ENCODE measurements at regions not wholly inside any gene's neighbourhood (a gene's known extent, or its start where the extent isn't known, plus 50 kb on each side); places are given as distances from the start of the nearest gene placed in this dataset.

DNA sequence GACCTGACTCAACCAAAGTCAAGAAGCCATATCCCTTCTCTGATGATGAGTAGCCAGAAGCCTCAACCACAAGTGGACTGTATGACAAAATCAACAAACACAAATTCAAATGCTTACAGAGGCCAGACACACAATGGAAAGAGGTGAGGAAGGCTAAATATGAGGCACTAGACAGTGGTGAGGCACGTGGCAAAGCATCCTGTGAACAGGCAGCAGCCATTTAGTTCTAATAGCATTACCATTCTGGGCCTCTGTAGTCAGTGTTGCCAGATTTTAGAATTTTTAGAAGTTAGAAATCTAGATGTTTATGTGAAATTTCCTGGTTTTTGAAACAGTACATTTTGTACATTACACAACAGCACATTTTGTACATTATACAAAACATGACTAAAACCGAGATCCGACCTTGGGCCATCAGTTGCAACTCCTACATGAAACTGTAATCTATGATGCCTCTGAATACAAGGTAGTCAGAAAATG is 403.3 kb downstream of the COG6 start:
- TF ChIP-seq, protein P1, sequence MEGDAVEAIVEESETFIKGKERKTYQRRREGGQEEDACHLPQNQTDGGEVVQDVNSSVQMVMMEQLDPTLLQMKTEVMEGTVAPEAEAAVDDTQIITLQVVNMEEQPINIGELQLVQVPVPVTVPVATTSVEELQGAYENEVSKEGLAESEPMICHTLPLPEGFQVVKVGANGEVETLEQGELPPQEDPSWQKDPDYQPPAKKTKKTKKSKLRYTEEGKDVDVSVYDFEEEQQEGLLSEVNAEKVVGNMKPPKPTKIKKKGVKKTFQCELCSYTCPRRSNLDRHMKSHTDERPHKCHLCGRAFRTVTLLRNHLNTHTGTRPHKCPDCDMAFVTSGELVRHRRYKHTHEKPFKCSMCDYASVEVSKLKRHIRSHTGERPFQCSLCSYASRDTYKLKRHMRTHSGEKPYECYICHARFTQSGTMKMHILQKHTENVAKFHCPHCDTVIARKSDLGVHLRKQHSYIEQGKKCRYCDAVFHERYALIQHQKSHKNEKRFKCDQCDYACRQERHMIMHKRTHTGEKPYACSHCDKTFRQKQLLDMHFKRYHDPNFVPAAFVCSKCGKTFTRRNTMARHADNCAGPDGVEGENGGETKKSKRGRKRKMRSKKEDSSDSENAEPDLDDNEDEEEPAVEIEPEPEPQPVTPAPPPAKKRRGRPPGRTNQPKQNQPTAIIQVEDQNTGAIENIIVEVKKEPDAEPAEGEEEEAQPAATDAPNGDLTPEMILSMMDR (IDR thresholded peaks at IDR 0.05; ENCODE audit: low read depth, low read length) = no peak
- no peak for TF ChIP-seq MYC (IDR thresholded peaks at IDR 0.05; ENCODE audit: low read depth, low read length)
- TF ChIP-seq POLR2A (IDR thresholded peaks at IDR 0.05; ENCODE audit: extremely low read depth, insufficient read length) = no peak

All from NB4 (cell line).